Karpas-422 (cell line): ENCODE measurements at regions not wholly inside any gene's neighbourhood (a gene's known extent, or its start where the extent isn't known, plus 50 kb on each side); places are given as distances from the start of the nearest gene placed in this dataset.

Experiments used
- DNase-seq: peaks from one replicate; pipeline ENCODE4 v3.0.0-alpha.2; 2015
- H2AFZ ChIP-seq: fragments of 200-600 bp; sonication (generic); 2 replicates; pipeline ENCODE4 v1.6.1; 2014; ENCODE audit warnings: antibody characterized with exemption, low read length, mixed read lengths
- H3K27ac ChIP-seq: fragments of 200-600 bp; sonication (generic); 2 replicates; pipeline ENCODE4 v1.5.1; 2014; ENCODE audit warnings: mild to moderate bottlenecking, low read length, moderate library complexity
- H3K27me3 ChIP-seq: fragments of 200-600 bp; sonication (generic); 2 replicates; pipeline ENCODE4 v1.6.1; 2014; ENCODE audit warnings: low read length, mixed read lengths
- H3K36me3 ChIP-seq: fragments of 200-600 bp; sonication (generic); 2 replicates; pipeline ENCODE4 v1.6.1; 2014; ENCODE audit warnings: low read length, mixed read lengths; ENCODE audit not compliant: insufficient read depth
- H3K4me1 ChIP-seq: fragments of 200-600 bp; sonication (generic); 2 replicates; pipeline ENCODE4 v1.6.1; 2014; ENCODE audit warnings: mild to moderate bottlenecking, low read length, mixed read lengths
- H3K4me2 ChIP-seq: fragments of 200-600 bp; sonication (generic); 2 replicates; pipeline ENCODE4 v1.6.1; 2014; ENCODE audit warnings: low read length, low read depth, mild to moderate bottlenecking; ENCODE audit not compliant: poor library complexity, severe bottlenecking
- H3K4me3 ChIP-seq: fragments of 200-600 bp; sonication (generic); 2 replicates; pipeline ENCODE4 v1.5.1; 2014; ENCODE audit warnings: mild to moderate bottlenecking, antibody characterized with exemption, low read length, mixed read lengths
- H3K79me2 ChIP-seq: fragments of 200-600 bp; sonication (generic); 2 replicates; pipeline ENCODE4 v1.6.1; 2014; ENCODE audit warnings: mild to moderate bottlenecking, low read length, mixed read lengths
- H3K9ac ChIP-seq: fragments of 200-600 bp; sonication (generic); 2 replicates; pipeline ENCODE4 v1.6.0; 2014; ENCODE audit warnings: low read length
- H3K9me2 ChIP-seq: fragments of 200-600 bp; sonication (generic), shearing (Covaris generic); replicated peaks from 2 replicates; pipeline ENCODE4 v1.6.0; 2014; ENCODE audit warnings: mild to moderate bottlenecking, low read length, moderate library complexity; ENCODE audit not compliant: insufficient read depth
- H3K9me3 ChIP-seq: fragments of 300-700, 200-600 bp; sonication (generic); 2 replicates; pipeline ENCODE4 v1.6.1; 2014; ENCODE audit warnings: low read length, mixed read lengths
- H4K20me1 ChIP-seq: fragments of 200-600 bp; sonication (generic); 2 replicates; pipeline ENCODE4 v1.6.1; 2014; ENCODE audit warnings: mild to moderate bottlenecking, antibody characterized with exemption, low read length, low read depth; ENCODE audit not compliant: insufficient read depth

DNA sequence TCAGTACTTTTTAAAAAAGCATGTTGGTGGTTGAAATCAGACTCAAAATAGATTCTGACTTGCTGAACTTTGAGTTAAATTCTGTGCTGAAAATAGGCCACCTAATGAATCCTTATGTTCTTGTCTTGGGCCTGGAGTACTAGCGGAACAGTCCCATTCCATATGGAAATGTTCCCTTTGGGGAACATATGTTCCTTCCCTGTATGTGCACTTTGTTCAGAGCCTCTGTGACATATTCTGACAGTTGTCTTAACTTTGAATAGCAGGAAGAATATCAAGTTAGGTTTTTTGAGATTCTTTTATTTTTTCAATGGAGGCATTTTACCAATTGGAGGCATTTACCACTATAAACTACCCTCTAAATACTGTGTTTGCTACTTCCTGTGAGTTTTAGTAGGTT lies 1667.8 kb downstream of the PLA2G4A start:
- H3K4me3 ChIP-seq: no peak overlapping the region
- H3K9me2 ChIP-seq: no peaks in the 10 kb centered on the region
- no peaks in the 10 kb centered on the region for H3K79me2 ChIP-seq
- H2AFZ ChIP-seq: no peak overlapping the region
- no peak for DNase-seq
- H3K9ac ChIP-seq: no peak overlapping the region
- H4K20me1 ChIP-seq: no peaks in the 10 kb centered on the region
- H3K4me2 ChIP-seq: no peak overlapping the region
- no peak overlapping the region for H3K27ac ChIP-seq
- H3K27me3 ChIP-seq: no peaks in the 10 kb centered on the region
- peaks cover 23% of the 10 kb centered on the region for H3K9me3 ChIP-seq
- no peaks in the 10 kb centered on the region for H3K36me3 ChIP-seq
- H3K4me1 ChIP-seq: no peaks in the 10 kb centered on the region

DNA sequence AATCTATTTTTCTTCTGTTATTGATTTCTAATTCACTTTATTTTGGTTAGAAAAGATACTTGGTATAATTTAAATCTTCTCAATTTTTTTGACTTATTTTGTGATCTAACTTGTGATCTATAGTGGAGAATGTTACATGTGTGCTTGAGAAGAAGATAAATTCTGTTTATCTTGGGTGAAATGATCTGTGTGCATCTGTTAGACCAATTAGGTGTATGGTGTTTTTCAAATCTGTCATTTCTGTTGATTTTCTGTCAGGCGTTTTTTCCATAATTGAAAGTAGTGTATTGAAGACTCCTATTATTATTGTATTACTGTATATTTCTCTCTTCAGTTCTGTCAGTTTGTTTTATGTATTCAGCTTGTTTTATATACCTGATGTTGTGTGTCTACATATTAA lies 1668.3 kb downstream of the PLA2G4A start:
- Histone ChIP-seq H3K27ac (no peak overlapping the region), H3K9ac (no peak overlapping the region), H3K9me3 (peaks cover 20% of the 10 kb centered on the region), H3K4me2 (no peak overlapping the region), H4K20me1 (no peaks in the 10 kb centered on the region), H3K4me3 (no peak overlapping the region), H3K79me2 (no peaks in the 10 kb centered on the region), H3K36me3 (no peaks in the 10 kb centered on the region), H3K4me1 (no peaks in the 10 kb centered on the region), H3K27me3 (no peaks in the 10 kb centered on the region), H3K9me2 (no peaks in the 10 kb centered on the region), H2AFZ (no peak overlapping the region)
- DNase-seq: no peak

GRCh38 chr1:188499690-188500089 lies 1670.9 kb downstream of the PLA2G4A start:
- Histone ChIP-seq H3K9me3 (peaks cover 20% of the 10 kb centered on the region), H3K4me2 (no peak overlapping the region), H3K79me2 (no peaks in the 10 kb centered on the region), H3K27me3 (no peaks in the 10 kb centered on the region), H4K20me1 (no peaks in the 10 kb centered on the region), H3K9ac (no peak overlapping the region), H3K4me3 (no peak overlapping the region), H3K27ac (no peak overlapping the region), H3K4me1 (no peaks in the 10 kb centered on the region), H2AFZ (no peak overlapping the region), H3K36me3 (no peaks in the 10 kb centered on the region), H3K9me2 (no peaks in the 10 kb centered on the region)
- no peak for DNase-seq

DNA sequence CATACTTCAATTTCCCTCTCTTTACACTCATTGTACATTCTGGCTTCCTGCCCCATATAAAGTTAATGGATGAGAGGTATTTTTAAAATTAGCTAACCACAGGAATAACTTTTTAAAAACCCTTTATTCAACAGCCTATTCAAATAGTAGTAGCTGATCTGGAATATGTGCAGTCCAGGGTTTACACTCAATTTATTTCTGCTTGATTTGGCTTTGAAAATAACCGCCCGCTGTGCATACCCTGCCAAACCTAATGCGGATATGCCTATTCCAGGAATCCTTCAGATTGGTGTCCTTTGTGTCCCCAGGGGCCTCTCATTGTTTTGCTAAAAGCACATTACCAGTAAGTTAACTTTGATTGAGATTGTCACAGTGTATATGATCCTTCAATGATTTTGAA lies 1686.2 kb downstream of the PLA2G4A start:
- H3K9me2 ChIP-seq: no peaks in the 10 kb centered on the region
- no peaks in the 10 kb centered on the region; the same call in 1 of the 2 replicates for H3K9me3 ChIP-seq
- no peak overlapping the region for H3K4me3 ChIP-seq
- no peaks in the 10 kb centered on the region for H3K27me3 ChIP-seq
- no peak overlapping the region for H3K4me2 ChIP-seq
- H3K27ac ChIP-seq: no peak overlapping the region
- no peaks in the 10 kb centered on the region for H4K20me1 ChIP-seq
- H3K9ac ChIP-seq: no peak overlapping the region
- H3K4me1 ChIP-seq: no peaks in the 10 kb centered on the region
- H2AFZ ChIP-seq: no peak overlapping the region
- DNase-seq: no peak
- no peaks in the 10 kb centered on the region for H3K79me2 ChIP-seq
- H3K36me3 ChIP-seq: no peaks in the 10 kb centered on the region

- H3K4me1 ChIP-seq: no peaks in the 10 kb centered on the region
- no peak overlapping the region for H3K27ac ChIP-seq
- no peaks in the 10 kb centered on the region for H3K9me2 ChIP-seq
- DNase-seq: no peak
- H4K20me1 ChIP-seq: no peaks in the 10 kb centered on the region
- no peak overlapping the region for H3K4me2 ChIP-seq
- H3K9ac ChIP-seq: no peak overlapping the region
- H3K9me3 ChIP-seq: no peaks in the 10 kb centered on the region; the same call in 1 of the 2 replicates
- no peak overlapping the region for H3K4me3 ChIP-seq
- no peaks in the 10 kb centered on the region for H3K36me3 ChIP-seq
- no peaks in the 10 kb centered on the region for H3K79me2 ChIP-seq
- H3K27me3 ChIP-seq: no peaks in the 10 kb centered on the region
- H2AFZ ChIP-seq: no peak overlapping the region
Measured at GRCh38 chr1:188517139-188517538, 1688.4 kb downstream of the PLA2G4A start.

- H3K4me3 ChIP-seq: no peak overlapping the region
- H2AFZ ChIP-seq: no peak overlapping the region
- H3K9ac ChIP-seq: no peak overlapping the region
- no peaks in the 10 kb centered on the region for H3K9me2 ChIP-seq
- H3K4me2 ChIP-seq: no peak overlapping the region
- no peaks in the 10 kb centered on the region for H4K20me1 ChIP-seq
- peaks cover 24% of the 10 kb centered on the region for H3K9me3 ChIP-seq
- no peaks in the 10 kb centered on the region for H3K4me1 ChIP-seq
- H3K27ac ChIP-seq: no peak overlapping the region
- H3K27me3 ChIP-seq: no peaks in the 10 kb centered on the region
- no peaks in the 10 kb centered on the region for H3K79me2 ChIP-seq
- DNase-seq: no peak
- no peaks in the 10 kb centered on the region for H3K36me3 ChIP-seq
Measured at GRCh38 chr1:188551176-188551575, 1722.4 kb downstream of the PLA2G4A start.

- no peaks in the 10 kb centered on the region for H3K79me2 ChIP-seq
- H3K9me2 ChIP-seq: no peaks in the 10 kb centered on the region
- no peak overlapping the region for H3K27ac ChIP-seq
- H3K4me3 ChIP-seq: no peak overlapping the region
- no peaks in the 10 kb centered on the region for H3K4me1 ChIP-seq
- no peak overlapping the region for H2AFZ ChIP-seq
- no peaks in the 10 kb centered on the region for H3K27me3 ChIP-seq
- H4K20me1 ChIP-seq: no peaks in the 10 kb centered on the region
- H3K9me3 ChIP-seq: peaks cover 13% of the 10 kb centered on the region
- H3K36me3 ChIP-seq: no peaks in the 10 kb centered on the region
- H3K4me2 ChIP-seq: no peak overlapping the region
- no peak for DNase-seq
- no peak overlapping the region for H3K9ac ChIP-seq
Measured at GRCh38 chr1:188557053-188557452, 1728.3 kb downstream of the PLA2G4A start.

- Histone ChIP-seq H4K20me1 (no peaks in the 10 kb centered on the region), H3K9ac (no peak overlapping the region), H3K4me3 (no peak overlapping the region), H3K36me3 (no peaks in the 10 kb centered on the region), H3K4me1 (no peaks in the 10 kb centered on the region), H3K4me2 (no peak overlapping the region), H3K9me3 (peaks cover 28% of the 10 kb centered on the region), H3K27ac (no peak overlapping the region), H2AFZ (no peak overlapping the region), H3K27me3 (no peaks in the 10 kb centered on the region), H3K9me2 (no peaks in the 10 kb centered on the region), H3K79me2 (no peaks in the 10 kb centered on the region)
- DNase-seq: no peak
Measured at GRCh38 chr1:188582911-188583532, 1754.3 kb downstream of the PLA2G4A start.

GRCh38 chr1:188584119-188584518 lies 1755.4 kb downstream of the PLA2G4A start:
- Histone ChIP-seq H3K79me2 (no peaks in the 10 kb centered on the region), H3K9ac (no peak overlapping the region), H2AFZ (no peak overlapping the region), H3K9me2 (no peaks in the 10 kb centered on the region), H3K27ac (no peak overlapping the region), H3K4me3 (no peak overlapping the region), H3K9me3 (peaks cover 25% of the 10 kb centered on the region), H3K4me2 (no peak overlapping the region), H3K27me3 (no peaks in the 10 kb centered on the region), H3K36me3 (no peaks in the 10 kb centered on the region), H4K20me1 (no peaks in the 10 kb centered on the region), H3K4me1 (no peaks in the 10 kb centered on the region)
- no peak for DNase-seq
